Endothelial cell of hepatic sinusoid (primary cell): ENCODE measurements at regions not wholly inside any gene's neighbourhood (a gene's known extent, or its start where the extent isn't known, plus 50 kb on each side); places are given as distances from the start of the nearest gene placed in this dataset.

Experiments
- in situ Hi-C: cut with HindIII; loops from 2 replicates; pipeline ENCODE4 v1.10.0; 2017; ENCODE audit warnings: low sequenced_read_pairs

DNA sequence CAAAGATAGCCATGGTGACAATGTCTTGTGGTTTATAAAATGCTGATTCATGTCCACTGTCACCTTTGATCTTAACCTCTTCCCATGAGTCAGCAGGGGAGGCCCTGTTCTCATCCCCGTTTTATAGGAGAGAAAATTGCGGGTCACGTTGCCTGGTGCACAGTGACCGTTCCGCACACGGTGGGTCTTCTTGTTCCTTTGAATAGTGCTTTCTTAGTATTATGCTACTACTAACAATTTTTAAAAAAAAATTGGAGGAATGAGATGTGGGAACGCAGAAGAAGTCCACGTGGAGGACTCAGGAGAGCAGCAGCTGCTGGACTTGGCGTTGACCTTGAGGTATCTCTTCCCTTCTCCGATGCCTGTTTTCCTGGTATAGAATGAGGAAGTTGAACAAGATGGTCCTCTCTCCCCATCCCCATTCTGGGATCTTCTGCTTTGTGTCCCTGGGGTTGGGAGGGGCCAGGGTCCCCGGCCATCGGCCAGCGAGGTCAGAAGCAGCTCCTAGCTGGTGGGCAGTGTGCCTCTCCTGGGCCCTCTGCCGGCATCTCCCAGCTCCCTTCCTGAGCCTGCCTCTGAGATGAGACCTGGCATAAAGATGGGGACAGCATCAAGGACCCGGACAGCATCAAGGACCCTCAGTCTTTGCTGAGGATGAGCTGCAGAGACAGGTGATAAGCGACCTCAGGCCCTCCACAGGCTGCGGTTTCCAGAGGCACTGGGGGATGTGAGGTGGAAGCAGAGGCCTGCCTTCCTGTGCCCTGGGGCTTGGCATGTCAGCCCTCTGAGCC lies 143.9 kb downstream of the C9orf50 start:
- in situ Hi-C loops = no loop called here

DNA sequence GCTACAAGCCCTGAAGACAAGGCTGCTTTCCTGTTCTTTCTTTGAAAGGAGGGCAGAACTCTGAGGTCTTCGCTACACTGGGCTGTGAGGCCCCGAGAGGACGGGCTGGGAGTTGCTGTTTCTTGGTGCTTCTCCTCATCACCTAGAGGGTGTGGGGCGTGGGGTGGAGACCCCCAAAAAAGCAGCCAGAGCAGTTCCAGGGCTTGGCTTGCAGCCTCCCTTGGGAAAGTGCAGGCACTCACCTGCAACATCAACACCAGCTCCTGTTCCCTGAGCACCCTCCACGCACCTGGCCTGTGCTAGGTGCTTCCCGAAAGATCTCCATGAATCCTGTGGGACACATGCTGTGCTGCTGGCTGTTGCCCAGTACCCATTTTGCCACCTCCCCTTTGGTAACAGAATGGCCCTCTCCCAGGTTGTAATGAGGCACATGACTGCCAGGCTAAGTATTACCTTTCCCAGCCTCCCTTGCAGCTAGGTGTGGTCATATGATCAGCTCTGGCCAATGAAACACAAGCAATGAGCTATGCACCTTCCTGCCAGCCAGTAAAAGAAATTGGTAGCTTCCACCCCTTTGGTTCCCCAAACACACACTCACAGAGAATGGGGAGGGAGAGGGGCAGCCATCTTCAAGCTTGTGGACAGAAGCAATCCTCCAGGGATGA lies 146.0 kb downstream of the C9orf50 start:
- in situ Hi-C loops = no loop called here

DNA sequence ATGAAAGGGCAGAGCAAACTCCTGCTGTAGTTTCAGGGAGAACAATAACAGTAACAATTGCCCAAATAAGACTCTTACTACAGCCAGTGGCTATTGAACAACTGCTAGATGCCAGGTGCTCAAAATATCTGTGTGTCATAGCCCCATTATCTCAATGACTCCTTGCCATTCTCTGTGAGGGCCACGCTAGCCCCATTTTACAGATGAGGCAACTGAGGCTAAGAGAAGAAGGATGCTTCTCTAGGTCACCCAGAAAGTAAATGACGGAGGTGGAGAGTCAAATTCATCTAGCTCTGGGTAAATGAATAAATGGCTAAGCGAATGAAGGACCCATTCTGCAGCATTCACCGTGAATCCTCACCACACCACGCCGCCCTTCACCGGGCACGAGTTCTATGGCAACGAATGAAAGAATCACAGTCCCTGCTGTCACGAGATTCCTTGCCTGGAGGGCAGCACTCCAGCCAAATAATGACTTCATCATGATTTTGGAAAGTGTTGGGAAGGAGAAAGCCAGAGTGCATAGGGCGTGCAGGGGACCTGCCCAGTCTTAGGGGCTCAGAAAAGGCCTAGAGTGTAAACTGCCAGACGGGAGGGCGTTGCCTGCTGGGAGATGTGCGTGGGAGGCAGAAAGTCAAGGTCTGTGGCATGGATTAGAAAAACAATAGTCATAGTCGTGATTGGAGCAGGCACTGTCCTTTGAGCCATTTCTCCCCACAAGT lies 147.2 kb downstream of the C9orf50 start:
- in situ Hi-C loops = no loop called here

- in situ Hi-C loops = no loop called here
Measured at GRCh38 chr9:129472651-129473102, 148.2 kb downstream of the C9orf50 start.

DNA sequence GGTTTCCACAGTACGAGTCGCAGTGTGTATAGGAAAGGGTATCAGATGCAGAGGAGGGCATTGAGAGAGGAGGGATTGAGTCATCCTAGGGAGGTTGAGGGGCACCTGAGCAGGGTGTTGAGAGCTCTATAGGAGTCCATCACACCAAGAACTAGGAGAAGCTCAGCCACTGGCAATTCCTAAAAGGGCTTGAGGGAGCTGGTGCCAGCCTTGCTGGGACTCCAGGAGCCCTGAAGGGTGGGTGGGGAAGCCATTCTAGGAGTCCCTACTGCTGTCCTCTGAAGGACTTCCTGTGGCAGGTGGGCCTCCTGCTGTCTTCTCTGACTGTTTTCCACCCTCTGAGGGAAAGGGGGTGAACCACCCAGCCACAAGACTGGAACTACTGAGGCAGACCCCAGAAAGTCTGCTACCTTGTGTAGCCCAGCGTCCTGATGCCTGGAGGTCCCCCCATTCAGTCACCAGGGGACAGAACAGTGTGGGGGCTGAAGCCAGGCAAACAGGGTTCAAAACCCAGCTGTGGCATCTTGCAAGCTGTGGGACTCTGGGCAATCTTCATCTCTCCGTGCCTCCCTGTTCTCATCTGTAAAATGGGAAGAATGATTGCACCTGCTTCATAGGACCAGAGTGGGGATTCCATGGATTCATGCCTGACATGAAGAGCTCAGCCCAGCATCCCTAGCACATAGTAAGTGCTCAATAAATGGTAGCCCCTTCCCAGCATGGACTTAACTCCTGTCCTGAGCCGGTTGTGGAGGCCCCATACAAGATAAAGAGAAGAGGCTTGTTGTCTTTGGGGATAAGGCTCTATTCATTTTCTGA lies 149.5 kb downstream of the C9orf50 start:
- in situ Hi-C loops = no loop called here

DNA sequence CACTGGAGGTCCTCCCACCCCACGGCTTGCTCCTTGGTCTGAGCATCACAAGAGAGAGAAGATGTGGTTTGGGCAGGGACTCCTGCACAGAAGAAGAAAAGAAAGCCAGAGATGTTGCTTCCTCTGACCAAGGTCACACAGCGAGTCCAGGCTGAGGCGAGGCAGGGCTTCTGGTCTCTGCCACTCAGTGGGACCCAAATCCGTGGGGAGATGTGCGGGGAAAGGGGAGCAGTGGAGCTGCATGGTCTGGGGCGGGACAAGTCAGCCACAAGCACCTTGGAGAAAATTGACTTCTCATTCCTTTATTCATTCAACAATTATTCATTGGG lies 150.9 kb downstream of the C9orf50 start:
- in situ Hi-C loops = loop anchor here (10.0 kb wide), 1 partner anchor 125 kb away; no protein-coding TSS in a partner anchor

- in situ Hi-C loops = loop anchor here (10.0 kb wide), 1 partner anchor 125 kb away; no protein-coding TSS in a partner anchor
Measured at GRCh38 chr9:129469188-129469987, 151.5 kb downstream of the C9orf50 start.

GRCh38 chr9:129467739-129468666 lies 152.9 kb downstream of the C9orf50 start:
- in situ Hi-C loops = loop anchor here (10.0 kb wide), 1 partner anchor 123 kb away; no protein-coding TSS in a partner anchor

GRCh38 chr9:129467004-129467588 lies 153.8 kb downstream of the C9orf50 start:
- in situ Hi-C loops = loop anchor here (10.0 kb wide), 1 partner anchor 122 kb away; no protein-coding TSS in a partner anchor

DNA sequence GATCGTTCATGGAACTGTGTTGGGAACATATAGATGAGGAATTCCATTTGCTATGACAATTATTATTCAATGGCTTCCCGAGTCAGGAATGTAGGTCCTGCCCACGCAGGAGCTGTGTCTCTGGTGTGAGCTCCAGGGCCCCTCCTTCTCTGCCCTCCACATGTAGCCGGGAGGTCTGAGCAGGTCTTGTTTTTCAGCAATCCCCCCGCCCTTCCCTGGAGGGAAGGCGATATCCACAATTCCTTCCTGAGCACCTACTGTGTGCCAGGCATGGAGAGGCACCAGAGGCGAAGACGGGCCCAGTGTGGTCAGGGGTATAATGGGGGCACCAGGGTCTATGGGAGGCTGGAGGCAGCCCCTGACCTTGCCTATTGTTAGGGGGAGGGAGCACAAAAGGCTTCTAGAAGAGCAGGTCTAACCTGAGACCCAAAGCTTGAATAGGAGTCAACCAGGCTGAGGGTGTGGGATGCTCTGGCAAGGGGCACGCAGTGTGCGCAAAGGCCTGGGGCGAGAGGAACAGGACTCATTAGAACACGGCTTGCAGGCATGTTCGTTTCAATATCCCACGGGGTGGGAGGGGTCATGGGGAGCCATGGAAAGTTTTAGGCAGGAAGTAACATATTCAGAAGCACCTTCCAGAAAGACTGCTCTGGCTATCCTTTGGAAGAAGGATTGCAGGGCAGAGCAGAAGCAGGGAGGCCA lies 154.9 kb downstream of the C9orf50 start:
- in situ Hi-C loops = loop anchor here (10.0 kb wide), 1 partner anchor 121 kb away; no protein-coding TSS in a partner anchor

DNA sequence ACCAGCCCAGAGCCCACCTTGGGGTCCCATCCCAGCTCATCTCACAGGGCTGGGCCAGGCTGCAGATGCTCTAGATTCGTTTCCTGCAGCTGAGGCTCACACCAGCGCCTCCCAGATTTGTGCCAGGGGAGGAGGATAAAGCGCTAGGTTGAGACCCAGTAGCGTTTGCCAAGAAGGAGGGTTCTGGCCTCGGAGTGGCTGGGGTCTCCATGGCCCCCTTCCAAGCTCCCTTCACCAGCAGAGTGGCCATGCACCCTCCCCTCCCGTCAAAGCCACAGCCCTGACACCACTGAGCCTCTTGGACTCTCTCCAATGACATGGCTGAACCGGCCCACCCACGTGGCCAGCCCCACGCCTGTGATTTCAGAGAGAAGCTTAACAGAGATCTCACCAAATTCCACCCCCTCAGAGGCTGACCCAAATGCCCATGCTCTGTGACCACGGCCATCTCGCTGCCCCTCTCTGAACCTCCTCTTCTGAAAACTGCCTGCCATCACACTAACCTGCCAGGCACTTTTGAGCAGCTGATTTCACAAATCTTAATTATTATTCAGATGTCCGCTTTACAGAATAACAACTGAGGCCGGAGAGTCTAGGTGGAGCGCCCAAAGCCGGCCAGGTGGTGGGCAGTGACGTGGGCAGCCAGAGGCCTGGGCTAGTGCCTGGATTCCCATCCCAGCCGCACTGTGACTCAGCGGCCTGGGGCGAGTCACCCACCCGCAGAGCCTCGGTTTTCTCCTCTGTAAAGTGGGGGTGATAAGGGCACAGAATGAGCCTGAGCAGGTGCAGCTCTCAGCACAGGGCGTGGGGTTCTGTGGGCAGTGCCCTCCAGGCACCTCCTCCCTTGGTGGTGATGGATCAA lies 155.7 kb downstream of the C9orf50 start:
- in situ Hi-C loops = loop anchor here (10.0 kb wide), 1 partner anchor 120 kb away; no protein-coding TSS in a partner anchor

GRCh38 chr9:129463994-129464393 lies 156.9 kb downstream of the C9orf50 start:
- in situ Hi-C loops = loop anchor here (10.0 kb wide), 1 partner anchor 119 kb away; no protein-coding TSS in a partner anchor

DNA sequence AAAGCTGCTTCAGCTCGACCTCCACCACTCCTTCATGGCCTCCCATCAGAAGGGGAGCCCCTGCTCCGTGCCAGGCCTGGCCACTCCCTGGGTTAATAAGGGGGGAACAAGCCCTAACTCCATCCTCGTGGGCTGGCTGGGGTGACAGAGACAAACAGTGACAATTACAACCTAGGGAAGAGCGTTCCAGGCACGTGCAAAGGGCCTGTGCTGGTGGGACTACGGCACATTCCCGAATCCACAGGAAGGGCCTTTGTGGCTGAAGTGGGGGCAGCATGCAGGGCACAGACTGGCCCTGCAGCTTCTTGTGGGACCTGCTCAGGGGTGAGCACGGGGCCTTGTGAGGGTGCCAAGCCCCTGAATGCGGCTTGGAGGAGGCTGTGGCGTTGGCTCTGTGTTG lies 157.4 kb downstream of the C9orf50 start:
- in situ Hi-C loops = loop anchor here (10.0 kb wide), 1 partner anchor 119 kb away; no protein-coding TSS in a partner anchor

- in situ Hi-C loops = loop anchor here (10.0 kb wide), 1 partner anchor 118 kb away; no protein-coding TSS in a partner anchor
Measured at GRCh38 chr9:129462360-129462759, 158.5 kb downstream of the C9orf50 start.

DNA sequence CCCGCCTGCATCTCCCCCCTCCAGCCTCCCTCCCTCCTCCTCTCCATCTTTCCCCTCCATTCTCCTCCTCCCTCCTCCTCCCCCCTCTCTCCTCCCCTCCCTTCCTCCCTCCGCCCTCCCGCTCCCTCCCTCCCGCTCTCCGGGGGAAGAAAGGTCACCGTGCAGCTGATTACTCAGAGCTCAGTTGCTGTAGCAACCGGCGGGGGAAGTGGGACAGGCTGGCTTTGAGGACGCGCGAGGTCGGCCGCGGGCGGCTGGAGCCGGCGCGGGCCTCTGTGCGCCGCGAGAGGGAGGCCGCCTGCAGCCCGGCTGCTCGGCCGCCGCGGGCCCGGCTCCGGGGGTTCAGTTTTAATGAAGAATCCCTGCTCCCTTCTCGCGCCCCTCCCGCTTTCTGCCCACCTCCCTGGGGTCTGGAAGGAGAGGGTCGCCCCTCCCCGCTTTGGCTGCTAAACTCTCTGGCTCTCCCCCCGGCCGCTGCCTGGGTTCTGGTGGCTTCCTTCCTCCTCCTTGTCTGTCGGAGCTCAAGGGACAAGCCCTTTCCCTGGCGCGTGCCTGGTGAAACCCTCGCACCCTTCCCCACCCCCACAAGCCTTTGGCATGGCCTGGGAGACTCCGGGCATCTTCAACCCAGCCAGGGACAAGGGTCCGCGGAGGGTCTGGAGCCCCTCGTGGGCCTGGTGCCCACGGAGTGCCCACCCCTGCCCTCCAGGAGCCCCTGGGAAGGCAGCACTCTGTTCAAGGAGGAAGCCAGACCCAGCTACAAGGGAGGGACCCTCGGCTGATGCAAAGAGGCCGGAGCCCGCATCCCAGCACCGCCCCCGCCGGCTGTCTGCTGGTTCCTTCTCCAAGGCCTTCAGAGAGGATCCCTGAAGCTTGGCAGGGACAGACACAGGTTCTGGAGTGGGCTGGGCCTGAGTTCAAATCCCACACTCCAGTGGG lies 160.3 kb downstream of the C9orf50 start:
- in situ Hi-C loops = loop anchor here (10.0 kb wide), 1 partner anchor 116 kb away; no protein-coding TSS in a partner anchor
